Erythroblast (primary cell): ENCODE measurements at regions not wholly inside any gene's neighbourhood (a gene's known extent, or its start where the extent isn't known, plus 50 kb on each side); places are given as distances from the start of the nearest gene placed in this dataset.

Experiments used
- GATA1 ChIP-seq: IDR thresholded peaks from 2 replicates; pipeline ENCODE4 v1.6.1; 2011; ENCODE audit warnings: low read depth, mild to moderate bottlenecking, control low read depth, low read length, moderate library complexity
- POLR2A ChIP-seq: IDR thresholded peaks from 2 replicates; pipeline ENCODE4 v1.6.1; 2011; ENCODE audit warnings: mild to moderate bottlenecking, low read length

DNA sequence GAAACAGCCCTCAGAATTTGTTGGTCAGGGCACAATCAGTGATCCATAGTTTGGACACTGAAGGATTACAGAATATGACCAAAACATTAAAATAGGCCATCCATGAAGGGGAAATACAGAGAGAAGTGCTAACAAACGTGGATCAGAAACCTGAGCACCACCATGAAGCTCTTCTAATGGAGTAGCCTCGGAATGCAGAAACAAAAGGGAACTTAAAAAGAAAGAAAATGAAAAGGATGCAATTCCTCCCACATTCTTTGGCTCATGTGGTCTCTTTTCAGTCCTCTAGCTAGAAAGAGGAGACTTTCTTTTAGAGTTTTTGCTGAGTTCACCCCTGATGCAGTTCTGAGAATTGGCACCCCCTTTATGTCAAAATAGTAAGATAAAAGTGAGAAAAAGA is 989.8 kb upstream of the B3GALT2 start:
- TF ChIP-seq POLR2A = no peak
- TF ChIP-seq GATA1 = no peak
